ENCODE measurements at regions not wholly inside any gene's neighbourhood (a gene's known extent, or its start where the extent isn't known, plus 50 kb on each side); places are given as distances from the start of the nearest gene placed in this dataset.

- TF ChIP-seq CHD7 (IDR thresholded peaks at IDR 0.05; ENCODE audit: insufficient replicate concordance, low read length): no peak
These were observed 3901.6 kb upstream of the OR11H1 start (continued) for GRCh38 chr22:11626422-11626773.

All from H1 (cell line).